GM10248 (cell line): ENCODE measurements at regions not wholly inside any gene's neighbourhood (a gene's known extent, or its start where the extent isn't known, plus 50 kb on each side); places are given as distances from the start of the nearest gene placed in this dataset.
"Not testable (repeated sequence)": the region's sequence is repeated elsewhere in the genome, so short reads cannot be mapped to it uniquely, and the experiment has no call there.

Source experiments
- CTCF ChIA-PET: fragments of 300-600 bp; sonication (Branson Sonifier 250); formaldehyde crosslinking; extraction: SDS; loops from one replicate; lab custom pipeline; 2021; ENCODE audit warnings: antibody characterized with exemption; lab: Yijun Ruan, JAX
- POLR2A ChIA-PET: fragments of 350-650 bp; sonication (Branson Sonifier 250); formaldehyde crosslinking; extraction: SDS; loops from one replicate; lab custom pipeline; 2020; ENCODE audit warnings: antibody characterized with exemption; lab: Yijun Ruan, JAX
- DNase-seq: peaks from one replicate; pipeline ENCODE4 v3.0.0; 2012; ENCODE audit errors: extremely low spot score
- TF ChIP-seq, protein P1 (sequence below): IDR thresholded peaks from 2 replicates; pipeline ENCODE4 v1.5.1; 2012; ENCODE audit warnings: mild to moderate bottlenecking, low read depth; ENCODE audit errors: extremely low read depth, missing control alignments, control extremely low read depth

GRCh38 chr4:186844059-186844681, 120.5 kb upstream of the FAT1 start:
- ChIA-PET CTCF (no interaction called here), POLR2A (no interaction called here)
- no peak for DNase-seq
- TF ChIP-seq, protein P1, sequence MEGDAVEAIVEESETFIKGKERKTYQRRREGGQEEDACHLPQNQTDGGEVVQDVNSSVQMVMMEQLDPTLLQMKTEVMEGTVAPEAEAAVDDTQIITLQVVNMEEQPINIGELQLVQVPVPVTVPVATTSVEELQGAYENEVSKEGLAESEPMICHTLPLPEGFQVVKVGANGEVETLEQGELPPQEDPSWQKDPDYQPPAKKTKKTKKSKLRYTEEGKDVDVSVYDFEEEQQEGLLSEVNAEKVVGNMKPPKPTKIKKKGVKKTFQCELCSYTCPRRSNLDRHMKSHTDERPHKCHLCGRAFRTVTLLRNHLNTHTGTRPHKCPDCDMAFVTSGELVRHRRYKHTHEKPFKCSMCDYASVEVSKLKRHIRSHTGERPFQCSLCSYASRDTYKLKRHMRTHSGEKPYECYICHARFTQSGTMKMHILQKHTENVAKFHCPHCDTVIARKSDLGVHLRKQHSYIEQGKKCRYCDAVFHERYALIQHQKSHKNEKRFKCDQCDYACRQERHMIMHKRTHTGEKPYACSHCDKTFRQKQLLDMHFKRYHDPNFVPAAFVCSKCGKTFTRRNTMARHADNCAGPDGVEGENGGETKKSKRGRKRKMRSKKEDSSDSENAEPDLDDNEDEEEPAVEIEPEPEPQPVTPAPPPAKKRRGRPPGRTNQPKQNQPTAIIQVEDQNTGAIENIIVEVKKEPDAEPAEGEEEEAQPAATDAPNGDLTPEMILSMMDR = no peak

- TF ChIP-seq, protein P1 = no peak
- CTCF ChIA-PET = no interaction called here
- DNase-seq = no peak
- POLR2A ChIA-PET = no interaction called here
Observed at GRCh38 chr4:186845137-186845842, 121.6 kb upstream of the FAT1 start.

- TF ChIP-seq, protein P1 = no peak
- no peak for DNase-seq
- ChIA-PET CTCF (no interaction called here), POLR2A (no interaction called here)
Observed at GRCh38 chr4:186846426-186846825, 122.8 kb upstream of the FAT1 start.

DNA sequence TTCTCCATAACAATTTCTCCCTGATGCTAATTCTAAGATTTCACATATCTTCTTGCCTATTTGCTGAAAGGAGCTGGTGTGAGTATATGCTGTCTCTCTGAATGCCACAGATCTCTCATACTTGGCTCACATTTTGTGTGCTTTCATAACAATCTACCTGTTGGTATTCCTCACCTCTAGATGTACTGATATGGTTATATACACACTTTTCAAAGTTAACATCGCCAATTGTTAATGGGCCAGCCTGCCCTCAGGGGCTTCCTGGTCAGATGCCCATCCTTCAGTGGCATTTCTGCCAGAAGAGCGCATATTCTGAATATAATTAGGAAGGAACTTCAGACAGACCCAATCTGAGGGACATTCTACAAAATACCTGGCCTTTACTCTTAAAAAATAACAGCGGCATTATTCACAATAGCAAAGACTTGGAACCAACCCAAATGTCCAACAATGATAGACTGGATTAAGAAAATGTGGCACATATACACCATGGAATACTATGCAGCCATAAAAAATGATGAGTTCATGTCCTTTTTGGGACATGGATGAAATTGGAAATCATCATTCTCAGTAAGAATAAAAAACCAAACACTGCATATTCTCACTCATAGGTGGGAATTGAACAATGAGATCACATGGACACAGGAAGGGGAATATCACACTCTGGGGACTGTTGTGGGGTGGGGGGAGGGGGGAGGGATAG, 123.9 kb upstream of the FAT1 start:
- CTCF ChIA-PET, DNase-seq, POLR2A ChIA-PET: not testable (repeated sequence)

GRCh38 chr4:186848437-186848836, 124.8 kb upstream of the FAT1 start:
- CTCF ChIA-PET = no interaction called here
- TF ChIP-seq, protein P1 = no peak
- POLR2A ChIA-PET = no interaction called here
- DNase-seq = no peak

DNA sequence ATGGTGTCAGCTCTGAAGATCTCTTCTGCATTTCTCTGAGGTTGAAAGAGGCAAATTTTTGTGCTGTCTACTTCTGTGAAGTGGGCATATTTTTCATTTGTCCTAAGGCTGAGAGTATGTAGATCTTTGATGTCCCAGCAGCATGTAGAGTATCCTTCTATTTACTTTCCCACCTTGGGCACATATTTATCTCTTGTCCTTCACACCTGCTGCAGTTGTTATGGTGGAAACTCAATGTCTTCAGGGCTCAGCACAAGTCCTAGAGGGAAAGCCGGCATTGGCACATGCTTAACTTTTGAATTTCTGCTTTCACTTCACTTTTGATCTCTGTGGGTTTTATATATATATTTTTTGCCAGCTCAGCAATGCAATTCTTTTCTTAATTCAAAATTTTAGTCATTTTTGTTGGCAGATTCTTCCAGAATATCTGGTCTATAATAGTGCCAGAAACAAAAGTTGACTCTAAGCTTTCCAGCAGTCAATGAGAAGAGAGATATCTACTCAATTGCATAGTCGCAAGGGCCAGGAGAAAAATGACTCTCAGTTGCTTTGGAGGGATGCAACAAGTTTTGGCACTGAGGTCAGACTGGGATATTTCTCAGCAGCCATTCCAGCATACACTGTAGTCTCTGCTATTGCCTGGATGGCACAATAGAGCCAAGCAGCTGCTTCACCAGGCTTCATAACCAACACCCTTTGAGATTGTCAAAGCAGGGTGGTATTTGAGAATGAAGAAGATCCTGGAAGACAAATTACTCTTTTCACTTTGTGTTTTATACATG, 127.8 kb upstream of the FAT1 start:
- TF ChIP-seq, protein P1 = no peak
- DNase-seq = no peak
- ChIA-PET POLR2A (no interaction called here), CTCF (no interaction called here)
